ENCODE measurements at regions not wholly inside any gene's neighbourhood (a gene's known extent, or its start where the extent isn't known, plus 50 kb on each side); places are given as distances from the start of the nearest gene placed in this dataset.

- no peak overlapping the region for H3K9ac ChIP-seq (ENCODE audit: insufficient read depth in 1 of 2, low read length in 2 of 2)
- peaks cover 0 to 3% (median 0%) of the 10 kb centered on the region in 4 donors for H3K9me3 ChIP-seq (ENCODE audit: control insufficient read depth in 4 of 4, insufficient read depth in 3 of 4, low read length in 3 of 4)
- no peak for ATAC-seq (ENCODE audit: insufficient read depth, low FRiP score)
- no peaks in the 10 kb centered on the region for H3K36me3 ChIP-seq (ENCODE audit: control insufficient read depth in 4 of 4, insufficient read depth in 4 of 4, low read length in 4 of 4)
- 77 to 91% methylated on average over 2 of the region's 2 CpGs for WGBS, 2 donors
- H3K4me1 ChIP-seq (ENCODE audit: control insufficient read depth in 5 of 5, insufficient read depth in 5 of 5, low read length in 5 of 5), result peaks cover 0 to 81% (median 41%) of the 10 kb centered on the region in 5 donors
- no peak for DNase-seq
- H3K27me3 ChIP-seq (ENCODE audit: control insufficient read depth in 3 of 3, insufficient read depth in 3 of 3, low read length in 2 of 3), result no peaks in the 10 kb centered on the region
- peak overlapping the region in 1 of 2 donors; percentile 62 for H3K27ac ChIP-seq (ENCODE audit: low read depth in 1 of 2, low read length in 1 of 2)
- no peak for TF ChIP-seq CTCF (IDR thresholded peaks at IDR 0.05; ENCODE audit: control extremely low read depth, extremely low read depth)
- H3K4me3 ChIP-seq, result no peak overlapping the region
Observed at GRCh38 chr2:43104763-43105162, 121.6 kb downstream of the ZFP36L2 start.

- H3K27ac ChIP-seq (ENCODE audit: low read depth in 1 of 2, low read length in 1 of 2), result no peak overlapping the region
- WGBS, 2 donors, result 97% methylated on average over 6 of the region's 6 CpGs
- DNase-seq, result no peak
- no peak overlapping the region for H3K9ac ChIP-seq (ENCODE audit: insufficient read depth in 1 of 2, low read length in 2 of 2)
- no peak for TF ChIP-seq CTCF (IDR thresholded peaks at IDR 0.05; ENCODE audit: control extremely low read depth, extremely low read depth)
- peaks cover 0 to 75% (median 37%) of the 10 kb centered on the region in 5 donors for H3K4me1 ChIP-seq (ENCODE audit: control insufficient read depth in 5 of 5, insufficient read depth in 5 of 5, low read length in 5 of 5)
- no peak overlapping the region for H3K4me3 ChIP-seq
- no peak for ATAC-seq (ENCODE audit: insufficient read depth, low FRiP score)
- H3K9me3 ChIP-seq (ENCODE audit: control insufficient read depth in 4 of 4, insufficient read depth in 3 of 4, low read length in 3 of 4), result peaks cover 0 to 3% (median 0%) of the 10 kb centered on the region in 4 donors
- H3K36me3 ChIP-seq (ENCODE audit: control insufficient read depth in 4 of 4, insufficient read depth in 4 of 4, low read length in 4 of 4), result no peaks in the 10 kb centered on the region
- H3K27me3 ChIP-seq (ENCODE audit: control insufficient read depth in 3 of 3, insufficient read depth in 3 of 3, low read length in 2 of 3), result no peaks in the 10 kb centered on the region
Observed at GRCh38 chr2:43104106-43104505, 122.3 kb downstream of the ZFP36L2 start.

GRCh38 chr2:43103093-43103404 lies 123.4 kb downstream of the ZFP36L2 start:
- ATAC-seq (ENCODE audit: insufficient read depth, low FRiP score) (no peak), DNase-seq (no peak)
- WGBS, 2 donors, result 91 to 94% methylated on average over 3 of the region's 3 CpGs
- Histone ChIP-seq H3K27me3 (ENCODE audit: control insufficient read depth in 3 of 3, insufficient read depth in 3 of 3, low read length in 2 of 3) (no peaks in the 10 kb centered on the region), H3K9ac (ENCODE audit: insufficient read depth in 1 of 2, low read length in 2 of 2) (no peak overlapping the region), H3K36me3 (ENCODE audit: control insufficient read depth in 4 of 4, insufficient read depth in 4 of 4, low read length in 4 of 4) (no peaks in the 10 kb centered on the region), H3K27ac (ENCODE audit: low read depth in 1 of 2, low read length in 1 of 2) (no peak overlapping the region), H3K9me3 (ENCODE audit: control insufficient read depth in 4 of 4, insufficient read depth in 3 of 4, low read length in 3 of 4) (peaks cover 0 to 3% (median 0%) of the 10 kb centered on the region in 4 donors), H3K4me3 (no peak overlapping the region), H3K4me1 (ENCODE audit: control insufficient read depth in 5 of 5, insufficient read depth in 5 of 5, low read length in 5 of 5) (peaks cover 0 to 64% (median 31%) of the 10 kb centered on the region in 5 donors)
- TF ChIP-seq CTCF (IDR thresholded peaks at IDR 0.05; ENCODE audit: control extremely low read depth, extremely low read depth), result no peak
